LNCaP clone FGC (cell line): ENCODE measurements at regions not wholly inside any gene's neighbourhood (a gene's known extent, or its start where the extent isn't known, plus 50 kb on each side); places are given as distances from the start of the nearest gene placed in this dataset.

Experiments used
- DNase-seq: peaks from one replicate; pipeline ENCODE4 v3.0.0-alpha.2; 2011; ENCODE audit warnings: low read depth
- H3K4me3 ChIP-seq: 2 replicates; pipeline ENCODE4 v1.5.1; 2011; ENCODE audit warnings: mild to moderate bottlenecking, low read depth, low read length, control low read depth
- CTCF ChIP-seq: IDR thresholded peaks from 2 replicates; pipeline ENCODE4 v1.5.1; 2012; ENCODE audit warnings: mild to moderate bottlenecking; ENCODE audit not compliant: control insufficient read depth, insufficient read depth; ENCODE audit errors: extremely low read depth

- no peak for DNase-seq
- no peak overlapping the region for H3K4me3 ChIP-seq
- TF ChIP-seq CTCF: no peak
These were observed 126.8 kb upstream of the OBI1 start for GRCh38 chr13:78785764-78786163.

- TF ChIP-seq CTCF: no peak
- no peak for DNase-seq
These were observed 125.2 kb upstream of the OBI1 start for GRCh38 chr13:78784014-78784750.

GRCh38 chr13:78780708-78781107 is 121.8 kb upstream of the OBI1 start:
- no peak for DNase-seq
- TF ChIP-seq CTCF: no peak
- H3K4me3 ChIP-seq: no peak overlapping the region

More at GRCh38 chr13:78784014-78784750, 125.2 kb upstream of the OBI1 start:
- H3K4me3 ChIP-seq: no peak overlapping the region

- DNase-seq: no peak
- H3K4me3 ChIP-seq: no peak overlapping the region
- no peak for TF ChIP-seq CTCF
These were observed 120.7 kb upstream of the OBI1 start for GRCh38 chr13:78779608-78780007.

- H3K4me3 ChIP-seq: no peak overlapping the region
- DNase-seq: no peak
- TF ChIP-seq CTCF: no peak
These were observed 119.0 kb upstream of the OBI1 start for GRCh38 chr13:78777976-78778375.

- TF ChIP-seq CTCF: no peak
- DNase-seq: no peak
These were observed 118.4 kb upstream of the OBI1 start for GRCh38 chr13:78777396-78777795.

GRCh38 chr13:78772933-78773332 is 114.0 kb upstream of the OBI1 start:
- TF ChIP-seq CTCF: no peak
- H3K4me3 ChIP-seq: no peak overlapping the region
- DNase-seq: no peak

More at GRCh38 chr13:78777396-78777795, 118.4 kb upstream of the OBI1 start:
- H3K4me3 ChIP-seq: no peak overlapping the region
